Panc1 (cell line): ENCODE measurements at regions not wholly inside any gene's neighbourhood (a gene's known extent, or its start where the extent isn't known, plus 50 kb on each side); places are given as distances from the start of the nearest gene placed in this dataset.

Source experiments
- ATAC-seq: fragments of 200-7000 bp; cut with Tn5 transposase; 2 replicates; pipeline ENCODE4 v1.9.1; 2020; ENCODE audit warnings: mild to moderate bottlenecking, moderate library complexity
- BruUV-seq: library from RNA; stranded (reverse); fragments of 400-500 nt; replicated peaks from 2 replicates; lab custom pipeline; 2021; lab: Mats Ljungman, UMichigan
- CTCF ChIA-PET: fragments of 300-600 bp; sonication (Branson Sonifier 250); formaldehyde crosslinking; loops from one replicate; lab custom pipeline; 2022; ENCODE audit warnings: antibody characterized with exemption; lab: Charles Lee
- POLR2A ChIA-PET: fragments of 300-600 bp; sonication (Branson Sonifier 250); formaldehyde crosslinking; loops from one replicate; lab custom pipeline; 2022; ENCODE audit warnings: antibody characterized with exemption; lab: Charles Lee
- DNase-seq: peaks from one replicate; pipeline ENCODE4 v3.0.0-alpha.2; 2010; ENCODE audit warnings: low read depth, low spot score
- H3K27ac ChIP-seq: 2 replicates; pipeline ENCODE4 v1.5.1; 2011; ENCODE audit warnings: mild to moderate bottlenecking, low read length, inconsistent platforms
- H3K27me3 ChIP-seq: fragments of 200-500 bp; sonication (Bioruptor generic); 2 replicates; pipeline ENCODE4 v1.6.0; 2014; ENCODE audit warnings: low read length, inconsistent platforms; ENCODE audit not compliant: control insufficient read depth, insufficient read depth
- H3K36me3 ChIP-seq: fragments of 200-500 bp; sonication (Bioruptor generic); 2 replicates; pipeline ENCODE4 v1.5.1; 2014; ENCODE audit warnings: inconsistent platforms, mild to moderate bottlenecking, low read length, moderate library complexity; ENCODE audit not compliant: control insufficient read depth, insufficient read depth
- H3K4me1 ChIP-seq: 2 replicates; pipeline ENCODE4 v1.5.1; 2011; ENCODE audit warnings: inconsistent platforms, mild to moderate bottlenecking, low read length, moderate library complexity; ENCODE audit not compliant: control insufficient read depth, insufficient read depth
- H3K4me3 ChIP-seq, 2 experiments: 2 replicates each; pipeline ENCODE4 v1.5.1; 2011 to 2012; ENCODE audit warnings: low read depth in 2 of 2, low read length in 2 of 2, mild to moderate bottlenecking in 2 of 2, inconsistent platforms in 1 of 2, moderate library complexity in 1 of 2
- H3K9me3 ChIP-seq: fragments of 200-500 bp; sonication (Bioruptor generic); 2 replicates; pipeline ENCODE4 v1.5.1; 2014; ENCODE audit warnings: low read depth, mild to moderate bottlenecking, inconsistent platforms, low read length, moderate library complexity; ENCODE audit not compliant: control insufficient read depth, insufficient read depth
- POLR2AphosphoS5 ChIP-seq: IDR thresholded peaks from 2 replicates; pipeline ENCODE4 v1.6.1; 2012; ENCODE audit warnings: mild to moderate bottlenecking, low read depth, low read length, moderate library complexity
- SIN3A ChIP-seq: IDR thresholded peaks from 2 replicates; pipeline ENCODE4 v1.6.1; 2012; ENCODE audit warnings: low read depth, mild to moderate bottlenecking, low read length, moderate library complexity, borderline replicate concordance; ENCODE audit not compliant: insufficient read depth
- TCF7L2 ChIP-seq: IDR thresholded peaks from 2 replicates; pipeline ENCODE4 v1.6.1; 2011; ENCODE audit warnings: mild to moderate bottlenecking, low read depth, low read length, inconsistent platforms
- in situ Hi-C: cut with HindIII; loops from 2 replicates; pipeline ENCODE4 v1.10.0; 2016; ENCODE audit warnings: low sequenced_read_pairs, low pct_unique_long_range_greater_than_20kb
- intact Hi-C: fragments of 100-400 bp; cut with micrococcal nuclease; formaldehyde crosslinking; loops from one replicate; pipeline ENCODE4 v1.10.0; 2022; ENCODE audit not compliant: unreplicated experiment
- TF ChIP-seq, protein P1 (sequence below), 2 experiments: IDR thresholded peaks; 2 replicates each; pipeline ENCODE4 v1.6.1; 2011 to 2012; ENCODE audit warnings: low read depth in 2 of 2, control low read depth in 1 of 2, low read length in 1 of 2, mild to moderate bottlenecking in 1 of 2, moderate library complexity in 1 of 2; ENCODE audit not compliant: insufficient read depth in 1 of 2
- TF ChIP-seq, protein P2 (sequence below): fragments of 450-650 bp; IDR thresholded peaks from 2 replicates; pipeline ENCODE4 v1.5.1; 2017; ENCODE audit warnings: mild to moderate bottlenecking

DNA sequence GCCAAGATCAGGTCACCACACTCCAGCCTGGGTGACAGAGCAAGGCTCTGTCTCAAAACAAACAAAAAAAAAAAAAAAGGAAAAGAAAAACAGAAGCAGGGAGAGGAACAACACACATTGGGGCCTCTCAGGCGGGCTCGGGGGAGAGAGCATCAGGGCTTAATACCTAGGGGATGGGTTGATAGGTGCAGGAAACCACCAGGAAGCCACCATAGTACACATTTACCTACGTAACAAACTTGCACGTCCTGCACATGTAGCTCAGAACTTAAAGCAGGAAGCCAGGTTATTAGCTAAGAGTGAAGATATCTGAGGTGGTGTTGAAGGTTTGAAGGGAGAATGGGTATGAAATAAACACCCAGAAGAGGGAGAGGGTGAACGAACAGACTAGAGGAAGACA lies 81.0 kb upstream of the PMAIP1 start:
- ChIA-PET POLR2A (no interaction called here), CTCF (no interaction called here)
- H3K4me3 ChIP-seq, result no peak overlapping the region
- no peak for ATAC-seq
- H3K27me3 ChIP-seq, result no peaks in the 10 kb centered on the region
- no TSS peak for BruUV-seq
- no peaks in the 10 kb centered on the region for H3K9me3 ChIP-seq
- H3K36me3 ChIP-seq, result no peaks in the 10 kb centered on the region
- no peak overlapping the region for H3K27ac ChIP-seq
- intact Hi-C loops (no loop called here), in situ Hi-C loops (no loop called here)
- no peak for DNase-seq
- H3K4me1 ChIP-seq, result no peaks in the 10 kb centered on the region
- TF ChIP-seq POLR2AphosphoS5, result no peak
- TF ChIP-seq TCF7L2, result no peak
- TF ChIP-seq, protein P1, sequence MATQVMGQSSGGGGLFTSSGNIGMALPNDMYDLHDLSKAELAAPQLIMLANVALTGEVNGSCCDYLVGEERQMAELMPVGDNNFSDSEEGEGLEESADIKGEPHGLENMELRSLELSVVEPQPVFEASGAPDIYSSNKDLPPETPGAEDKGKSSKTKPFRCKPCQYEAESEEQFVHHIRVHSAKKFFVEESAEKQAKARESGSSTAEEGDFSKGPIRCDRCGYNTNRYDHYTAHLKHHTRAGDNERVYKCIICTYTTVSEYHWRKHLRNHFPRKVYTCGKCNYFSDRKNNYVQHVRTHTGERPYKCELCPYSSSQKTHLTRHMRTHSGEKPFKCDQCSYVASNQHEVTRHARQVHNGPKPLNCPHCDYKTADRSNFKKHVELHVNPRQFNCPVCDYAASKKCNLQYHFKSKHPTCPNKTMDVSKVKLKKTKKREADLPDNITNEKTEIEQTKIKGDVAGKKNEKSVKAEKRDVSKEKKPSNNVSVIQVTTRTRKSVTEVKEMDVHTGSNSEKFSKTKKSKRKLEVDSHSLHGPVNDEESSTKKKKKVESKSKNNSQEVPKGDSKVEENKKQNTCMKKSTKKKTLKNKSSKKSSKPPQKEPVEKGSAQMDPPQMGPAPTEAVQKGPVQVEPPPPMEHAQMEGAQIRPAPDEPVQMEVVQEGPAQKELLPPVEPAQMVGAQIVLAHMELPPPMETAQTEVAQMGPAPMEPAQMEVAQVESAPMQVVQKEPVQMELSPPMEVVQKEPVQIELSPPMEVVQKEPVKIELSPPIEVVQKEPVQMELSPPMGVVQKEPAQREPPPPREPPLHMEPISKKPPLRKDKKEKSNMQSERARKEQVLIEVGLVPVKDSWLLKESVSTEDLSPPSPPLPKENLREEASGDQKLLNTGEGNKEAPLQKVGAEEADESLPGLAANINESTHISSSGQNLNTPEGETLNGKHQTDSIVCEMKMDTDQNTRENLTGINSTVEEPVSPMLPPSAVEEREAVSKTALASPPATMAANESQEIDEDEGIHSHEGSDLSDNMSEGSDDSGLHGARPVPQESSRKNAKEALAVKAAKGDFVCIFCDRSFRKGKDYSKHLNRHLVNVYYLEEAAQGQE (IDR thresholded peaks at IDR 0.05; ENCODE audit: insufficient read depth in 1 of 2, low read depth in 2 of 2, low read length in 1 of 2), result no peak
- TF ChIP-seq, protein P2, sequence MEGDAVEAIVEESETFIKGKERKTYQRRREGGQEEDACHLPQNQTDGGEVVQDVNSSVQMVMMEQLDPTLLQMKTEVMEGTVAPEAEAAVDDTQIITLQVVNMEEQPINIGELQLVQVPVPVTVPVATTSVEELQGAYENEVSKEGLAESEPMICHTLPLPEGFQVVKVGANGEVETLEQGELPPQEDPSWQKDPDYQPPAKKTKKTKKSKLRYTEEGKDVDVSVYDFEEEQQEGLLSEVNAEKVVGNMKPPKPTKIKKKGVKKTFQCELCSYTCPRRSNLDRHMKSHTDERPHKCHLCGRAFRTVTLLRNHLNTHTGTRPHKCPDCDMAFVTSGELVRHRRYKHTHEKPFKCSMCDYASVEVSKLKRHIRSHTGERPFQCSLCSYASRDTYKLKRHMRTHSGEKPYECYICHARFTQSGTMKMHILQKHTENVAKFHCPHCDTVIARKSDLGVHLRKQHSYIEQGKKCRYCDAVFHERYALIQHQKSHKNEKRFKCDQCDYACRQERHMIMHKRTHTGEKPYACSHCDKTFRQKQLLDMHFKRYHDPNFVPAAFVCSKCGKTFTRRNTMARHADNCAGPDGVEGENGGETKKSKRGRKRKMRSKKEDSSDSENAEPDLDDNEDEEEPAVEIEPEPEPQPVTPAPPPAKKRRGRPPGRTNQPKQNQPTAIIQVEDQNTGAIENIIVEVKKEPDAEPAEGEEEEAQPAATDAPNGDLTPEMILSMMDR, result no peak
- TF ChIP-seq SIN3A, result no peak

GRCh38 chr18:59814891-59815290 lies 84.9 kb upstream of the PMAIP1 start:
- ATAC-seq (no peak), DNase-seq (no peak)
- CTCF ChIA-PET, result no interaction called here
- Histone ChIP-seq H3K4me3 (no peak overlapping the region), H3K36me3 (no peaks in the 10 kb centered on the region), H3K4me1 (no peaks in the 10 kb centered on the region), H3K27me3 (no peaks in the 10 kb centered on the region; the same call in 1 of the 2 replicates), H3K27ac (no peak overlapping the region), H3K9me3 (no peaks in the 10 kb centered on the region)
- POLR2A ChIA-PET, result no interaction called here
- no TSS peak for BruUV-seq
- TF ChIP-seq, protein P1 (IDR thresholded peaks at IDR 0.05; ENCODE audit: insufficient read depth in 1 of 2, low read depth in 2 of 2, low read length in 1 of 2), result no peak
- in situ Hi-C loops (no loop called here), intact Hi-C loops (no loop called here)
